Ovary (tissue), 7 donors: ENCODE measurements at regions not wholly inside any gene's neighbourhood (a gene's known extent, or its start where the extent isn't known, plus 50 kb on each side); places are given as distances from the start of the nearest gene placed in this dataset.
"Not testable (repeated sequence)": the region's sequence is repeated elsewhere in the genome, so short reads cannot be mapped to it uniquely, and the experiment has no call there.

Source experiments
- DNase-seq, 5 donors: peaks; one replicate each; pipeline ENCODE4 v3.0.0-alpha.2; 2019 to 2020
- H3K27ac ChIP-seq, 2 donors: fragments of 200-600 bp; one replicate each; pipeline versions ENCODE4 v1.5.1 to v1.8.0; 2019 to 2022
- H3K27me3 ChIP-seq: fragments of 200-600 bp; one replicate; pipeline ENCODE4 v1.8.0; 2022
- H3K36me3 ChIP-seq: fragments of 200-600 bp; sonication (generic); one replicate; pipeline ENCODE4 v1.5.1; 2019
- H3K4me1 ChIP-seq: one replicate; pipeline ENCODE4 v1.8.1; 2013; ENCODE audit warnings: mild to moderate bottlenecking, moderate library complexity; ENCODE audit not compliant: insufficient read depth
- H3K4me3 ChIP-seq: fragments of 200-600 bp; sonication (generic); one replicate; pipeline ENCODE4 v1.5.1; 2017
- H3K9me3 ChIP-seq, 2 donors: fragments of 200-600 bp in 1 of 2; sonication (generic) in 1 of 2; one replicate each; pipeline versions ENCODE4 v1.5.1 to v1.8.1; 2013 to 2019; ENCODE audit warnings: mild to moderate bottlenecking in 1 of 2, moderate library complexity in 1 of 2
- CTCF ChIP-seq, 3 donors: fragments of 450-650 bp in 2 of 3; fragments of 200-600 bp in 1 of 3; IDR thresholded peaks; one replicate each; pipeline versions ENCODE4 v1.5.1 to v1.8.0; 2016 to 2022; ENCODE audit warnings: antibody characterized with exemption in 3 of 3, mild to moderate bottlenecking in 1 of 3
- EP300 ChIP-seq: sonication (generic); formaldehyde crosslinking; IDR thresholded peaks from one replicate; pipeline ENCODE4 v1.6.1; 2017; ENCODE audit warnings: antibody characterized with exemption
- POLR2A ChIP-seq: fragments of 450-650 bp; IDR thresholded peaks from one replicate; pipeline ENCODE4 v1.6.1; 2017; ENCODE audit warnings: antibody characterized with exemption, mild to moderate bottlenecking, moderate library complexity
- WGBS, 3 donors: extraction: QIAGEN DNeasy Blood & Tissue Kit in 1 of 3; methylation state at CpG; one replicate each; pipeline versions ENCODE4 v1.1.5 to v1.1.7; 2013 to 2017; 5-methylcytosine and 5-hydroxymethylcytosine counted together
- intact Hi-C, 4 donors: fragments of 100-400 bp; cut with DNase I; formaldehyde crosslinking; loops; one replicate each; pipeline versions ENCODE4 v1.11.0 to v1.15.1; 2022 to 2023
- donor health status: DM: no; HTN: no; CAD: no; lungs with moderate emphysema.
- donor health status: DM: no; HTN: no; CAD: no.
- donor health status: Bipolar disorder and iron deficiency.
- donor health status: DM: no; HTN: no; CAD: no.
- donor health status: DM: yes; HTN: yes; CAD: no.

DNA sequence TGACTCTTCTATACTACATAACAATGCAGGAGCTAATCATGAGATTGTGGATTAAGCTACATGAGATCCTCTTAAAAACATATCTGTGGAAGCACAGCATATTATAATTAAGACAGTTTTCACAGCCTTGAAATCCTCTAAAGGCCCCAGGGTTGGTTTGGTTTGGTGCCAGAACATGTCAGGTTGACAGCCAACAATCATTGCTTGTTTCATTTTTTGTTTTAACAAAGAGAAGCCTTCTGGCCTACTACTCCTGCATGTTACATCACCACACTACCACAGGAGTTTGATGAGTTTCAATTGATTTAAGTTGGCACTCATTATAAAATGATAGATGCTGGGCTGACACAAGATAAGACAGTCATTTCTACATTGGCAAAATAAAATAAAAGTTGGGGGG, 255.9 kb upstream of the ERBB4 start:
- no peak overlapping the region for H3K27ac ChIP-seq
- TF ChIP-seq POLR2A: no peak
- TF ChIP-seq CTCF (IDR thresholded peaks at IDR 0.05): no peak
- TF ChIP-seq EP300: no peak
- intact Hi-C loops: no loop called here
- H3K27me3 ChIP-seq: no peaks in the 10 kb centered on the region
- H3K9me3 ChIP-seq: no peaks in the 10 kb centered on the region
- no peaks in the 10 kb centered on the region for H3K4me1 ChIP-seq
- no peaks in the 10 kb centered on the region for H3K36me3 ChIP-seq
- no peak for DNase-seq
- no peak overlapping the region for H3K4me3 ChIP-seq

- Histone ChIP-seq H3K27me3 (no peaks in the 10 kb centered on the region), H3K4me1 (no peaks in the 10 kb centered on the region), H3K9me3 (no peaks in the 10 kb centered on the region), H3K4me3 (no peak overlapping the region), H3K27ac (no peak overlapping the region), H3K36me3 (no peaks in the 10 kb centered on the region)
- TF ChIP-seq CTCF (IDR thresholded peaks at IDR 0.05): no peak
- no peak for TF ChIP-seq POLR2A
- TF ChIP-seq EP300: no peak
- intact Hi-C loops: no loop called here
- DNase-seq: no peak
- 79 to 85% (median 80%) methylated on average over 6 of the region's 6 CpGs for WGBS, 3 donors
Measured at GRCh38 chr2:212791569-212791968, 253.0 kb upstream of the ERBB4 start.

DNA sequence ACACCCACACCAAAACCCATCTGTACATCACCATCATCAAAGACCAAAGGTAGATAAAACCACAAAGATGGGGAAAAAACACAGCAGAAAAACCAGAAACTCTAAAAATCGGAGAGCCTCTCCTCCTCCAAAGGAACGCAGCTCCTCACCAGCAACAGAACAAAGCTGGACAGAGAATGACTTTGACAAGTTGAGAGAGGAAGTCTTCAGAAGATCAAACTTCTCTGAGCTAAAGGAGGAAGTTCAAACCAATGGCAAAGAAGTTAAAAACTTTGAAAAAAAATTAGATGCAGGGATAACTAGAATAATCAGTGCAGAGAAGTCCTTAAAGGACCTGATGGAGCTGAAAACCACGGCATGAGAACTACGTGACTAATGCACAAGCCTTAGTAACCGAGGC, 247.5 kb upstream of the ERBB4 start:
- H3K27ac ChIP-seq, H3K36me3 ChIP-seq, H3K4me1 ChIP-seq, DNase-seq, H3K27me3 ChIP-seq, H3K4me3 ChIP-seq, intact Hi-C loops, H3K9me3 ChIP-seq: not testable (repeated sequence)
- WGBS, 3 donors: 88 to 92% (median 90%) methylated on average over 5 of the region's 5 CpGs

- intact Hi-C loops: loop anchor here in 3 of 4 donors (10.0 kb wide), 1 partner anchor 378 kb away; the partner anchor contains the start of gene IKZF2 (in 3 of the 3)
- Histone ChIP-seq H3K27ac (no peak overlapping the region), H3K4me3 (no peak overlapping the region), H3K9me3 (no peaks in the 10 kb centered on the region), H3K36me3 (no peaks in the 10 kb centered on the region), H3K27me3 (no peaks in the 10 kb centered on the region), H3K4me1 (no peaks in the 10 kb centered on the region)
- TF ChIP-seq CTCF (IDR thresholded peaks at IDR 0.05) (peak; percentile 11 to 35 (median 14)), POLR2A (no peak)
- no peak for DNase-seq
- WGBS, 3 donors: 3 to 6% (median 3%) methylated on average over 3 of the region's 3 CpGs
Measured at GRCh38 chr2:212777020-212777491, 238.5 kb upstream of the ERBB4 start.

DNA sequence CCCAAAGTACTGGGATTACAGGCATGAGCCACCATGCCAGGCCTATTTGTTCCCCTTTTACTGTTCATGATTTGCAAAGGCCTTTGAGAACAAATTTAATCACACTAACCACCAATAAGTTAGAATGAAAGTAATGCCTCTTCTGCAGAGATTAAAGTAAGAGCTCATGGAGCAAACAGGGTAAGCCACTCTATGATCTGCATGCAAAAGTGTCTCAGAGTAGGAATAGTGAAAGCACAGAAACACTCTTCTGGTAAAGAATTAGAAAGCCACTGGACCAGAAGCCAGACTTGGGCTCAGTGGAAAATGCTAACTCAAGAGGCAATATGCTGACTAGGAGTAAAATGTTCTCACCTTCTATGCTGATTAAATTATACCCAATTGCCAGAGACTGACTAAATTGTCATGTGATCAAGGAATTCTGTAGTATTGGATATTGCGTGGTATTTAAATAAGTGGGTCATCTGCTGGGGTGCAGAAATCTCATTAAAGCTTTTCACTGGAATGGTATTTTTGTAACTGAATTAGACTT, 235.3 kb upstream of the ERBB4 start:
- no peaks in the 10 kb centered on the region for H3K36me3 ChIP-seq
- no peak overlapping the region for H3K4me3 ChIP-seq
- 95 to 100% (median 98%) methylated on average over 1 of the region's 1 CpG for WGBS, 3 donors
- no peaks in the 10 kb centered on the region for H3K27me3 ChIP-seq
- no peak for DNase-seq
- no peak for TF ChIP-seq EP300
- TF ChIP-seq CTCF (IDR thresholded peaks at IDR 0.05): no peak
- no peak for TF ChIP-seq POLR2A
- intact Hi-C loops: loop anchor here in 3 of 4 donors (10.0 kb wide), 1 partner anchor 381 kb away; the partner anchor contains the start of gene IKZF2 (in 3 of the 3)
- H3K4me1 ChIP-seq: no peaks in the 10 kb centered on the region
- H3K27ac ChIP-seq: no peak overlapping the region
- no peaks in the 10 kb centered on the region for H3K9me3 ChIP-seq
